ENCODE measurements at regions not wholly inside any gene's neighbourhood (a gene's known extent, or its start where the extent isn't known, plus 50 kb on each side); places are given as distances from the start of the nearest gene placed in this dataset.

- TF ChIP-seq CTCF (conservative IDR thresholded peaks at IDR 0.05) (no peak), EZH2 (IDR thresholded peaks at IDR 0.05; ENCODE audit: low read depth) (no peak)
Measured at GRCh38 chr1:229027622-229028182, 243.2 kb upstream of the RAB4A start.

All from PC-9 (cell line).